Pancreas (tissue), 10 donors: ENCODE measurements at regions not wholly inside any gene's neighbourhood (a gene's known extent, or its start where the extent isn't known, plus 50 kb on each side); places are given as distances from the start of the nearest gene placed in this dataset.

Source experiments
- ATAC-seq, 4 donors: fragments of 200-7000 bp; cut with Tn5 transposase; one replicate each; pipeline versions ENCODE4 v1.8.0 to v1.9.1; 2020; ENCODE audit warnings: mild to moderate bottlenecking in 4 of 4, moderate library complexity in 4 of 4
- DNase-seq, 6 donors: peaks; one replicate each; pipeline ENCODE4 v3.0.0-alpha.2; 2020
- FAIRE-seq: peaks from 2 replicates; lab custom pipeline; 2012; peaks lifted over from hg19 to GRCh38; lab: Jason Lieb, UNC
- H3K27ac ChIP-seq, 4 donors: fragments of 200-600 bp; sonication (generic); 1 replicate in 3 of 4; 2 replicates in 1 of 4; pipeline versions ENCODE4 v1.5.0 to v1.8.0; 2020
- H3K27me3 ChIP-seq, 4 donors: fragments of 200-600 bp; one replicate each; pipeline ENCODE4 v1.8.0; 2021
- H3K36me3 ChIP-seq, 3 donors: fragments of 200-600 bp; sonication (generic) in 1 of 3; one replicate each; pipeline versions ENCODE4 v1.5.0 to v1.8.0; 2020 to 2021
- H3K4me1 ChIP-seq, 3 donors: fragments of 200-600 bp; one replicate each; pipeline ENCODE4 v1.8.0; 2021
- H3K4me3 ChIP-seq, 4 donors: fragments of 200-600 bp; sonication (generic) in 2 of 4; one replicate each; pipeline versions ENCODE4 v1.5.0 to v1.8.0; 2020 to 2021
- H3K9me3 ChIP-seq, 4 donors: fragments of 200-600 bp; one replicate each; pipeline ENCODE4 v1.8.0; 2021
- WGBS, 2 donors: extraction: QIAGEN DNeasy Blood & Tissue Kit; methylation state at CpG; one replicate each; pipeline ENCODE4 v1.1.7; 2013; 5-methylcytosine and 5-hydroxymethylcytosine counted together
- intact Hi-C, 3 donors: fragments of 100-400 bp; cut with DNase I; formaldehyde crosslinking; loops; one replicate each; pipeline versions ENCODE4 v1.11.1 to v1.14.2; 2022
- TF ChIP-seq, protein P1 (sequence below), 4 donors: fragments of 200-600 bp; sonication (generic) in 3 of 4; IDR thresholded peaks; one replicate each; pipeline versions ENCODE4 v1.5.0 to v1.8.0; 2021; ENCODE audit warnings: antibody characterized with exemption in 4 of 4
- donor health status: healthy with polysubstance abuse.
- donor health status: DM: no; HTN: no; CAD: no; lungs with moderate emphysema.
- donor health status: DM: no; HTN: no; CAD: no.
- donor health status: control.
- donor health status: control.
- donor health status: Bipolar disorder and iron deficiency.
- donor health status: DM: yes; HTN: yes; CAD: no.
- donor health status: DM: no; HTN: no; CAD: no.
- donor health status: DM: no; HTN: no; CAD: no.
- donor health status: DM: yes; HTN: yes; CAD: no.

DNA sequence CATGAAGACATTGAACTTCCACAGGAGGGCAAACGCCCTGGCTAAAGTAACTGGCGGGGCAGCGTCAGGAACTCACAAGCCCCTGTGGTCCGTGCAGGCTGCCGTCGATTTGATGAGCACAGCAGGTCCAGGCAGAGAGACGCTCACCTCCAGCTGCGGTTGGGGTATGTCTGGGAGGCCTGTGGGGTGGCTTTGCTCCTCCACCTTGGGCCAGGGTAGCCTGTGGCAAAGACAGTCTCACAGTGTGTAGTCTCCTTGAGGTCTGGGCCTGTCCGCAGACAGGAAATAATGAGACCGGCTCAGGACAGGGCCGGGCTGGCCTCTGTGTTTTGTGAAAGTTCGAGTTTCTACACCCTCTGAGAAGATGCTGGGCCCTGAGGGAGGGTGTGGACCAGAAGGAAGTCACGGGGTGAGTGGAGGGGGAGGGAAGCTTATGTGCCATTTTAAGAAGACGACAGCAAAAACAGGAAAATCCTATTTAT is 103.3 kb downstream of the METRNL start:
- no peak overlapping the region for H3K4me3 ChIP-seq
- H3K27ac ChIP-seq, result no peak overlapping the region
- H3K9me3 ChIP-seq, result no peaks in the 10 kb centered on the region
- no peaks in the 10 kb centered on the region for H3K36me3 ChIP-seq
- no peak for FAIRE-seq
- TF ChIP-seq, protein P1, sequence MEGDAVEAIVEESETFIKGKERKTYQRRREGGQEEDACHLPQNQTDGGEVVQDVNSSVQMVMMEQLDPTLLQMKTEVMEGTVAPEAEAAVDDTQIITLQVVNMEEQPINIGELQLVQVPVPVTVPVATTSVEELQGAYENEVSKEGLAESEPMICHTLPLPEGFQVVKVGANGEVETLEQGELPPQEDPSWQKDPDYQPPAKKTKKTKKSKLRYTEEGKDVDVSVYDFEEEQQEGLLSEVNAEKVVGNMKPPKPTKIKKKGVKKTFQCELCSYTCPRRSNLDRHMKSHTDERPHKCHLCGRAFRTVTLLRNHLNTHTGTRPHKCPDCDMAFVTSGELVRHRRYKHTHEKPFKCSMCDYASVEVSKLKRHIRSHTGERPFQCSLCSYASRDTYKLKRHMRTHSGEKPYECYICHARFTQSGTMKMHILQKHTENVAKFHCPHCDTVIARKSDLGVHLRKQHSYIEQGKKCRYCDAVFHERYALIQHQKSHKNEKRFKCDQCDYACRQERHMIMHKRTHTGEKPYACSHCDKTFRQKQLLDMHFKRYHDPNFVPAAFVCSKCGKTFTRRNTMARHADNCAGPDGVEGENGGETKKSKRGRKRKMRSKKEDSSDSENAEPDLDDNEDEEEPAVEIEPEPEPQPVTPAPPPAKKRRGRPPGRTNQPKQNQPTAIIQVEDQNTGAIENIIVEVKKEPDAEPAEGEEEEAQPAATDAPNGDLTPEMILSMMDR (IDR thresholded peaks at IDR 0.05), result no peak
- H3K4me1 ChIP-seq, result no peaks in the 10 kb centered on the region
- intact Hi-C loops, result no loop called here
- peak in 2 of 4 donors; percentile 58 to 63 for ATAC-seq
- no peaks in the 10 kb centered on the region for H3K27me3 ChIP-seq
- WGBS, 2 donors, result 77 to 81% methylated on average over 14 of the region's 14 CpGs
- DNase-seq, result peak in 3 of 6 donors; percentile 5 to 29 (median 9)

GRCh38 chr17:83183145-83183948 is 103.9 kb downstream of the METRNL start:
- DNase-seq, result peak in 1 of 6 donors; percentile 4
- Histone ChIP-seq H3K4me3 (no peak overlapping the region), H3K27ac (peak overlapping the region in 1 of 4 donors; percentile 24), H3K4me1 (no peaks in the 10 kb centered on the region), H3K9me3 (no peaks in the 10 kb centered on the region), H3K27me3 (no peaks in the 10 kb centered on the region), H3K36me3 (no peaks in the 10 kb centered on the region)
- WGBS, 2 donors, result 85 to 89% methylated on average over 28 of the region's 28 CpGs
- FAIRE-seq, result no peak
- intact Hi-C loops, result no loop called here
- TF ChIP-seq, protein P1 (IDR thresholded peaks at IDR 0.05), result no peak
- no peak for ATAC-seq

- Histone ChIP-seq H3K4me3 (no peak overlapping the region), H3K36me3 (no peaks in the 10 kb centered on the region), H3K4me1 (no peaks in the 10 kb centered on the region), H3K27ac (peak overlapping the region in 1 of 4 donors; percentile 24), H3K27me3 (no peaks in the 10 kb centered on the region), H3K9me3 (no peaks in the 10 kb centered on the region)
- TF ChIP-seq, protein P1 (IDR thresholded peaks at IDR 0.05), result no peak
- WGBS, 2 donors, result 66 to 73% methylated on average over 15 of the region's 15 CpGs
- intact Hi-C loops, result no loop called here
- no peak for FAIRE-seq
- DNase-seq, result peak in 3 of 6 donors; percentile 9 to 25 (median 14)
- peak in 2 of 4 donors; percentile 17 to 48 for ATAC-seq
Observed at GRCh38 chr17:83183951-83184506, 104.6 kb downstream of the METRNL start.

DNA sequence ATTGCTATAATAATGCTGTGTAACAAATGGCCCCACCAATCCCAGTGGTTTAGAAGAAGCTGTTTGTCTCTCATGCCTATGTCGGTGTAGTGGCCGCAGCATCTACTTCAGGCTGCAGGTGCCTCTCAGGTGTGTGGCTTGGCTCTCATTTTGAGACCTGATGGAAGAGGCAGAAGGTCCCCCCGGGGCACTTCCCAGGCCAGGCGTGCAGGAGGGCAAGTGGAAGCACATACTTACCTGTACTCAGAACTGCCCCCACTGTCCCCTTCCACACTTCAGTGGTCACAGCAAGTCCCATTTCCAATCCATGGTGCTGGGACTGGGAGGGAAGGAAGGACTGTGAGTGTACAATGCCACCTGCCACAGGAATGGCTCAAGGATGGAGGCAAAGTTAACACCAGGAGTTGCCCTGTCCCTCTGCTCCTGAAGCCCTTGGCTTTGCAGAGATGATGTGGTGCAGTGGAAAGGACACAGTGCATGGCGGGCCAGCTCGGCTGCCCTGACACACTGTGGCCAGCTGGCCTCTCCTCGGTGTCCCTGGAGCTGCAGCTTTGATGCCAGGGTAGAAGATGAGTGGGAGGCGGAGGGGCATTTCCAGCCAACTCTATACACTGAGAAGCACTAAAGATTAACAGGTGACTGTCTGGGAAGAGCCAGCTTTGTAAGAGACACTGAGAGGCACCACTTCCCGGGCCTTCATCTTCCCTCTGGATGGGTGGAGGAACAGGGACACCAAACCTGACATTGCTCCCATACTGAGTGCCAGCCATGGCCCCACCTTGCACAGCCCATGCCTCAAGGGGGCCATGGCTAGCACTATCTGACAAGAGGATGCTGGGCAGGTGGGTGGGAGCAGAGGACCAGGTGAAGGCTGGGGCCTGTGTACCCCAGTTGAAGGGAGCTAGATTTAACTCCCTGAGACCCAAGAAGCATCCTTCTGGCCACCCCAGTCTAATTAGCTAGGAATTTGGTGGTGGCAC is 105.9 kb downstream of the METRNL start:
- 89 to 91% methylated on average over 9 of the region's 9 CpGs for WGBS, 2 donors
- no peak for ATAC-seq
- TF ChIP-seq, protein P1 (IDR thresholded peaks at IDR 0.05), result no peak
- H3K9me3 ChIP-seq, result no peaks in the 10 kb centered on the region
- no peaks in the 10 kb centered on the region for H3K4me1 ChIP-seq
- H3K27me3 ChIP-seq, result no peaks in the 10 kb centered on the region
- H3K36me3 ChIP-seq, result no peaks in the 10 kb centered on the region
- peak in 3 of 6 donors; percentile 4 to 24 (median 9) for DNase-seq
- H3K4me3 ChIP-seq, result no peak overlapping the region
- FAIRE-seq, result no peak
- intact Hi-C loops, result no loop called here
- H3K27ac ChIP-seq, result no peak overlapping the region
